ENCODE measurements at regions not wholly inside any gene's neighbourhood (a gene's known extent, or its start where the extent isn't known, plus 50 kb on each side); places are given as distances from the start of the nearest gene placed in this dataset.

- TF ChIP-seq POLR2A (IDR thresholded peaks at IDR 0.05; ENCODE audit: low read length) (no peak), CEBPB (IDR thresholded peaks at IDR 0.05) (no peak), MAZ (IDR thresholded peaks at IDR 0.05; ENCODE audit: borderline replicate concordance, low read depth, low read length) (no peak), NR3C1 (IDR thresholded peaks at IDR 0.05) (no peak), CTCF (IDR thresholded peaks at IDR 0.05) (no peak)
These were observed 215.2 kb downstream of the URB2 start for GRCh38 chr1:229841230-229841629.
